H9 (cell line): ENCODE measurements at regions not wholly inside any gene's neighbourhood (a gene's known extent, or its start where the extent isn't known, plus 50 kb on each side); places are given as distances from the start of the nearest gene placed in this dataset.

ENCODE experiments used
- DNase-seq: peaks from one replicate; pipeline ENCODE4 v3.0.0-alpha.2; 2017
- H2AFZ ChIP-seq: one replicate; pipeline ENCODE4 v1.6.1; 2013; ENCODE audit warnings: mild to moderate bottlenecking, low read length, control low read depth, moderate library complexity
- H2AK5ac ChIP-seq: 2 replicates; pipeline ENCODE4 v1.6.1; 2013; ENCODE audit warnings: low read length, control low read depth, mixed read lengths; ENCODE audit not compliant: insufficient read length
- H2BK120ac ChIP-seq: one replicate; pipeline ENCODE4 v1.6.1; 2013; ENCODE audit warnings: low read depth, mild to moderate bottlenecking, low read length, control low read depth, inconsistent platforms; ENCODE audit not compliant: poor library complexity, severe bottlenecking
- H2BK12ac ChIP-seq: 2 replicates; pipeline ENCODE4 v1.6.1; 2013; ENCODE audit warnings: low read length, control low read depth, mixed read lengths, low read depth; ENCODE audit not compliant: insufficient read length
- H2BK15ac ChIP-seq: 2 replicates; pipeline ENCODE4 v1.6.1; 2013; ENCODE audit warnings: low read depth, low read length, control low read depth
- H2BK20ac ChIP-seq: one replicate; pipeline ENCODE4 v1.6.1; 2013; ENCODE audit warnings: low read depth, mild to moderate bottlenecking, low read length, control low read depth, inconsistent platforms; ENCODE audit not compliant: poor library complexity, severe bottlenecking
- H2BK5ac ChIP-seq: 2 replicates; pipeline ENCODE4 v1.6.1; 2013; ENCODE audit warnings: low read length, control low read depth, mixed read lengths; ENCODE audit not compliant: insufficient read length
- H3K14ac ChIP-seq: 2 replicates; pipeline ENCODE4 v1.6.1; 2013; ENCODE audit warnings: low read length, control low read depth; ENCODE audit not compliant: insufficient read depth
- H3K18ac ChIP-seq: 2 replicates; pipeline ENCODE4 v1.6.1; 2013; ENCODE audit warnings: low read depth, mild to moderate bottlenecking, mixed read lengths, low read length, control low read depth; ENCODE audit not compliant: insufficient read length
- H3K23ac ChIP-seq: 2 replicates; pipeline ENCODE4 v1.6.1; 2013; ENCODE audit warnings: low read length, control low read depth, mixed read lengths, low read depth; ENCODE audit not compliant: insufficient read length
- H3K23me2 ChIP-seq: 2 replicates; pipeline ENCODE4 v1.6.1; 2013; ENCODE audit warnings: low read depth, mild to moderate bottlenecking, mixed read lengths, low read length, control low read depth; ENCODE audit not compliant: insufficient read length, poor library complexity, severe bottlenecking
- H3K27ac ChIP-seq: 2 replicates; pipeline ENCODE4 v1.5.1; 2013; ENCODE audit warnings: low read length, control low read depth, mixed read lengths, low read depth; ENCODE audit not compliant: insufficient read length
- H3K27me3 ChIP-seq: 2 replicates; pipeline ENCODE4 v1.6.1; 2013; ENCODE audit warnings: low read length, control low read depth, inconsistent platforms; ENCODE audit not compliant: insufficient read depth
- H3K4ac ChIP-seq: 2 replicates; pipeline ENCODE4 v1.6.1; 2013; ENCODE audit warnings: low read depth, mild to moderate bottlenecking, control low read depth, inconsistent platforms, low read length, moderate library complexity
- H3K4me1 ChIP-seq: 2 replicates; pipeline ENCODE4 v1.6.1; 2013; ENCODE audit warnings: low read length, control low read depth, inconsistent platforms; ENCODE audit not compliant: insufficient read depth
- H3K4me2 ChIP-seq: 2 replicates; pipeline ENCODE4 v1.6.1; 2013; ENCODE audit warnings: low read length, control low read depth, mixed read lengths; ENCODE audit not compliant: insufficient read length, insufficient read depth
- H3K56ac ChIP-seq: 2 replicates; pipeline ENCODE4 v1.6.1; 2013; ENCODE audit warnings: low read depth, mild to moderate bottlenecking, mixed read lengths, low read length, control low read depth; ENCODE audit not compliant: insufficient read length
- H3K79me1 ChIP-seq: 2 replicates; pipeline ENCODE4 v1.6.1; 2013; ENCODE audit warnings: low read depth, mild to moderate bottlenecking, moderate library complexity, low read length, control low read depth, inconsistent platforms; ENCODE audit not compliant: insufficient read depth, poor library complexity, severe bottlenecking
- H3K79me2 ChIP-seq: 2 replicates; pipeline ENCODE4 v1.6.1; 2013; ENCODE audit warnings: low read length, control low read depth, inconsistent platforms; ENCODE audit not compliant: insufficient read depth
- H3K9ac ChIP-seq: 2 replicates; pipeline ENCODE4 v1.6.1; 2013; ENCODE audit warnings: low read length, control low read depth, mixed read lengths; ENCODE audit not compliant: insufficient read length; ENCODE audit errors: extremely low read depth
- H3K9me3 ChIP-seq: one replicate; pipeline ENCODE4 v1.6.1; 2013; ENCODE audit warnings: low read depth, low read length, inconsistent platforms; ENCODE audit not compliant: control insufficient read depth
- H3T11ph ChIP-seq: one replicate; pipeline ENCODE4 v1.6.1; 2013; ENCODE audit warnings: mild to moderate bottlenecking, low read length, control low read depth, inconsistent platforms
- H4K20me1 ChIP-seq: one replicate; pipeline ENCODE4 v1.6.1; 2013; ENCODE audit not compliant: control insufficient read depth, insufficient read length, insufficient read depth
- H4K5ac ChIP-seq: 2 replicates; pipeline ENCODE4 v1.6.1; 2013; ENCODE audit warnings: low read depth, mild to moderate bottlenecking, mixed read lengths, low read length, control low read depth; ENCODE audit not compliant: insufficient read length
- H4K8ac ChIP-seq: replicated peaks from 2 replicates; pipeline ENCODE4 v1.6.1; 2013; ENCODE audit warnings: low read length, control low read depth, mixed read lengths, low read depth; ENCODE audit not compliant: insufficient read length
- H4K91ac ChIP-seq: 2 replicates; pipeline ENCODE4 v1.6.1; 2013; ENCODE audit warnings: low read depth, mild to moderate bottlenecking, moderate library complexity, mixed read lengths, low read length, control low read depth; ENCODE audit not compliant: insufficient read length
- H3K27ac Mint-ChIP-seq, 3 experiments: 2 replicates in 2 of 3; 3 replicates in 1 of 3; pipeline ENCODE4 v1.8.0; 2020 to 2021; ENCODE audit warnings: mixed read lengths in 3 of 3, mild to moderate bottlenecking in 1 of 3, moderate library complexity in 1 of 3
- H3K27me3 Mint-ChIP-seq: 2 replicates; pipeline ENCODE4 v1.8.0; 2021; ENCODE audit warnings: low read depth, mild to moderate bottlenecking, moderate library complexity, mixed read lengths
- H3K36me3 Mint-ChIP-seq, 3 experiments: 2 replicates in 2 of 3; 3 replicates in 1 of 3; pipeline ENCODE4 v1.8.0; 2020 to 2021; ENCODE audit warnings: low read depth in 3 of 3, mixed read lengths in 3 of 3; ENCODE audit not compliant: insufficient read depth in 1 of 3
- H3K4me1 Mint-ChIP-seq, 2 experiments: 2 replicates each; pipeline ENCODE4 v1.8.0; 2020; ENCODE audit warnings: mixed read lengths in 2 of 2
- H3K4me3 Mint-ChIP-seq, 2 experiments: 2 replicates in 1 of 2; 3 replicates in 1 of 2; pipeline ENCODE4 v1.8.0; 2020 to 2021; ENCODE audit warnings: mild to moderate bottlenecking in 2 of 2, mixed read lengths in 2 of 2, moderate library complexity in 1 of 2
- H3K9me3 Mint-ChIP-seq, 2 experiments: 2 replicates in 1 of 2; 3 replicates in 1 of 2; pipeline ENCODE4 v1.8.0; 2020; ENCODE audit warnings: mild to moderate bottlenecking in 2 of 2, mixed read lengths in 2 of 2, moderate library complexity in 1 of 2
- WGBS: extraction: QIAGEN DNeasy Blood & Tissue Kit; methylation state at CpG from one replicate; pipeline ENCODE4 v1.1.7; 2013; ENCODE audit warnings: missing lambda C conversion rate, low lambda C conversion rate, mixed read lengths; ENCODE audit not compliant: insufficient read length; ENCODE audit errors: extremely low coverage; 5-methylcytosine and 5-hydroxymethylcytosine counted together
- TF ChIP-seq, protein P1 (sequence below): fragments of 200-600 bp; sonication (generic); conservative IDR thresholded peaks from 3 replicates; pipeline ENCODE4 v1.8.0; 2021; ENCODE audit warnings: antibody characterized with exemption, mild to moderate bottlenecking

DNA sequence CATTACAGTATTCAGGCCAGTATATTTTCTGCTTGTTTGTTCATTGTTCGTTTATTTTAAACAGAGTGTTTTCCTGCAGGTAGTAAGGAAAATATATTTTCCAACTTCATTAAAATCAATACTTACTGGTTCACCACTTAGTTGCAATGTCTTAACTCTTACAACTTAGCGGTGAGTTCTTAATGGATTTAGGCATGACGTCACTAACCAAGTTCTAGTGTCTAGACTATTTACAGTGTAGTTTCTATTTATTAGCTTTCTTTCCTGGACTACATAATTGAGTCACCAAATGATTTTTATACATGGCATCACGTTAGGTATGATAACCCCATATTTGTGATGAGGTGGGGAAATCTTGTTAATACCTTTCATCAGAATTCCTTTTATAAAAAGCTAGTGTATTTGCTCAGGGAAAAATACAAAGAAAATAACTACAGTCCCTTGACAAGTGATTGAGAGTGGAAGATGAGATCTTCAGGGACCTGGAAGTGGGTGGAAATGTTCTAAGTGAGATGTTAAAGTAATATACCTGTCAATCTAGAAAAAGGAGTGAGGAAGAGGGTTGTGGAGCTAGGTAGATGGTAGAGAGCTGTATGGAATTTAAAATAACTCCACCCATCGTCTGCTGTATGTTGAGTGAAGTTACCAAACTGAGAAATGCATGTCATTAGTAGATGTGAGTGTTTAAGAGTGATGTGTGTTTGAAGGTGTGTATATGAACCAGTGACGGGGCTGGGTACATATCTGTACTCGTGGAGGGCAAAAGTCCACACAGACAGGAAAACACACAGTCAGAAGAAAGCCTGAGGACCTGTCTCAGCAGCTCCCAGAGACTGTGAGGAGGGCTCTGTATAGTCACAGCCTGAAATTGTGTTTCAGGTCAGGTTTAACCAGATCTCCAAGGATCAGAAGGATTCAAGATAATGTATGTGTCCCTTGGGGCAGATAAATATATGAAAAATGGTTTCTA, 197.6 kb upstream of the ADAMTS5 start:
- Mint-ChIP-seq H3K4me1 (no peaks in the 10 kb centered on the region), H3K36me3 (no peaks in the 10 kb centered on the region; a peak in 1 of 7 replicates), H3K27me3 (no peaks in the 10 kb centered on the region), H3K27ac (no peak overlapping the region), H3K4me3 (no peak overlapping the region), H3K9me3 (no peaks in the 10 kb centered on the region)
- no peak overlapping the region for H3K14ac ChIP-seq
- H3K4me2 ChIP-seq: no peak overlapping the region
- H3K9me3 ChIP-seq: no peaks in the 10 kb centered on the region
- H3T11ph ChIP-seq: no peak overlapping the region
- H3K27me3 ChIP-seq: no peaks in the 10 kb centered on the region
- H3K56ac ChIP-seq: no peak overlapping the region
- H3K9ac ChIP-seq: no peak overlapping the region
- TF ChIP-seq, protein P1, sequence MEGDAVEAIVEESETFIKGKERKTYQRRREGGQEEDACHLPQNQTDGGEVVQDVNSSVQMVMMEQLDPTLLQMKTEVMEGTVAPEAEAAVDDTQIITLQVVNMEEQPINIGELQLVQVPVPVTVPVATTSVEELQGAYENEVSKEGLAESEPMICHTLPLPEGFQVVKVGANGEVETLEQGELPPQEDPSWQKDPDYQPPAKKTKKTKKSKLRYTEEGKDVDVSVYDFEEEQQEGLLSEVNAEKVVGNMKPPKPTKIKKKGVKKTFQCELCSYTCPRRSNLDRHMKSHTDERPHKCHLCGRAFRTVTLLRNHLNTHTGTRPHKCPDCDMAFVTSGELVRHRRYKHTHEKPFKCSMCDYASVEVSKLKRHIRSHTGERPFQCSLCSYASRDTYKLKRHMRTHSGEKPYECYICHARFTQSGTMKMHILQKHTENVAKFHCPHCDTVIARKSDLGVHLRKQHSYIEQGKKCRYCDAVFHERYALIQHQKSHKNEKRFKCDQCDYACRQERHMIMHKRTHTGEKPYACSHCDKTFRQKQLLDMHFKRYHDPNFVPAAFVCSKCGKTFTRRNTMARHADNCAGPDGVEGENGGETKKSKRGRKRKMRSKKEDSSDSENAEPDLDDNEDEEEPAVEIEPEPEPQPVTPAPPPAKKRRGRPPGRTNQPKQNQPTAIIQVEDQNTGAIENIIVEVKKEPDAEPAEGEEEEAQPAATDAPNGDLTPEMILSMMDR: no peak
- no peak overlapping the region for H3K27ac ChIP-seq
- no peaks in the 10 kb centered on the region for H3K23me2 ChIP-seq
- H3K4ac ChIP-seq: no peak overlapping the region
- no peak overlapping the region for H2BK15ac ChIP-seq
- no peaks in the 10 kb centered on the region for H4K20me1 ChIP-seq
- no peak overlapping the region for H3K18ac ChIP-seq
- no peak overlapping the region for H2BK20ac ChIP-seq
- no peak overlapping the region for H2AK5ac ChIP-seq
- no CpG with 5 or more reads among the region's 7 CpGs for WGBS
- no peak overlapping the region for H2BK12ac ChIP-seq
- no peak overlapping the region for H2AFZ ChIP-seq
- no peaks in the 10 kb centered on the region for H3K4me1 ChIP-seq
- no peak overlapping the region for H4K5ac ChIP-seq
- no peaks in the 10 kb centered on the region for H3K79me1 ChIP-seq
- no peak overlapping the region for H4K91ac ChIP-seq
- no peak overlapping the region for H2BK120ac ChIP-seq
- H4K8ac ChIP-seq: no peak overlapping the region
- DNase-seq: no peak
- H2BK5ac ChIP-seq: no peak overlapping the region
- H3K23ac ChIP-seq: no peak overlapping the region
- no peaks in the 10 kb centered on the region for H3K79me2 ChIP-seq
